Nephron progenitor cell (in vitro differentiated cells): ENCODE measurements at regions not wholly inside any gene's neighbourhood (a gene's known extent, or its start where the extent isn't known, plus 50 kb on each side); places are given as distances from the start of the nearest gene placed in this dataset.
A peak's percentile ranks its signal among the peaks of the same experiment; 100 is the strongest.
"Not testable (repeated sequence)": the region's sequence is repeated elsewhere in the genome, so short reads cannot be mapped to it uniquely, and the experiment has no call there.

Experiments used
- DNase-seq: peaks from one replicate; pipeline ENCODE4 v3.0.0; 2021
- H3K27ac Mint-ChIP-seq: 2 replicates; pipeline ENCODE4 v1.8.0; 2021; ENCODE audit warnings: mild to moderate bottlenecking, moderate library complexity, mixed read lengths
- H3K27me3 Mint-ChIP-seq: 2 replicates; pipeline ENCODE4 v1.8.0; 2021; ENCODE audit warnings: mild to moderate bottlenecking, low read depth, mixed read lengths; ENCODE audit not compliant: poor library complexity
- H3K36me3 Mint-ChIP-seq: 2 replicates; pipeline ENCODE4 v1.8.0; 2021; ENCODE audit warnings: low read depth, mixed read lengths
- H3K4me1 Mint-ChIP-seq: 2 replicates; pipeline ENCODE4 v1.8.0; 2021; ENCODE audit warnings: mixed read lengths
- H3K4me3 Mint-ChIP-seq: 2 replicates; pipeline ENCODE4 v1.8.0; 2021; ENCODE audit warnings: mild to moderate bottlenecking, moderate library complexity, mixed read lengths
- H3K9me3 Mint-ChIP-seq: 2 replicates; pipeline ENCODE4 v1.8.0; 2021; ENCODE audit warnings: mild to moderate bottlenecking, moderate library complexity, mixed read lengths
- CTCF ChIP-seq: fragments of 200-600 bp; sonication (generic); IDR thresholded peaks from 2 replicates; pipeline ENCODE4 v1.5.0; 2021; ENCODE audit warnings: antibody characterized with exemption

- peaks cover 5% of the 10 kb centered on the region for H3K9me3 Mint-ChIP-seq
- H3K27ac Mint-ChIP-seq, result peak overlapping the region; percentile 18
- H3K36me3 Mint-ChIP-seq, result no peaks in the 10 kb centered on the region
- DNase-seq, result no peak
- no peak for TF ChIP-seq CTCF
- H3K4me3 Mint-ChIP-seq, result no peak overlapping the region
- peaks cover 34% of the 10 kb centered on the region for H3K27me3 Mint-ChIP-seq
- H3K4me1 Mint-ChIP-seq, result peaks cover 12% of the 10 kb centered on the region
These were observed 191.8 kb upstream of the CXCL12 start for GRCh38 chr10:44576702-44577191.

GRCh38 chr10:44577533-44577932, 192.6 kb upstream of the CXCL12 start:
- H3K4me3 Mint-ChIP-seq, result no peak overlapping the region
- H3K27ac Mint-ChIP-seq, result no peak overlapping the region
- no peaks in the 10 kb centered on the region for H3K36me3 Mint-ChIP-seq
- no peak for DNase-seq
- H3K9me3 Mint-ChIP-seq, result peaks cover 5% of the 10 kb centered on the region
- H3K27me3 Mint-ChIP-seq, result peaks cover 41% of the 10 kb centered on the region
- TF ChIP-seq CTCF, result no peak
- H3K4me1 Mint-ChIP-seq, result peaks cover 12% of the 10 kb centered on the region

DNA sequence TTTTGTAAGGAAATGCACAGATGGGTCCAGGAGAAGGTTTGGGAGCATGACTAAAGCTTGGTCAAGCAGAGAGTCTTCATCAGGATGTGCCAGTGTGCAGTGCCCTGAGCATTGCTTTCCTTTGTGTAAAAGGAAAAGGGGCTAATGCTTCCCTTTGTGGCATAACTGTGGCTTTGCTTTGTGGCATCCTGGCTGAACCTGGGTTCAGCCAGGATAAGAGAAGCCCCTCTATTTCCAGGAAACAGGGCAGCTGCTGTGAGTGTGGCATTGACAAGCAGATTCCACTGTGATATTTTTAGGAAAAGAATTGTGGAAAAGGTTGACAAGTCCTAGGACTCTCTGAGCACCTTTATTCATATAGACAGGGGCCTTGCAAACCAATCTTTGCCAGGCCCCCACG, 193.4 kb upstream of the CXCL12 start:
- Mint-ChIP-seq H3K4me1 (peaks cover 12% of the 10 kb centered on the region), H3K4me3 (no peak overlapping the region), H3K36me3 (no peaks in the 10 kb centered on the region), H3K27me3 (peaks cover 44% of the 10 kb centered on the region), H3K9me3 (peaks cover 5% of the 10 kb centered on the region), H3K27ac (no peak overlapping the region)
- DNase-seq, result no peak
- no peak for TF ChIP-seq CTCF

GRCh38 chr10:44578963-44579362, 194.1 kb upstream of the CXCL12 start:
- not testable (repeated sequence) for H3K27ac Mint-ChIP-seq, H3K36me3 Mint-ChIP-seq, DNase-seq, H3K9me3 Mint-ChIP-seq, H3K4me3 Mint-ChIP-seq
- Mint-ChIP-seq H3K27me3 (peaks cover 37% of the 10 kb centered on the region), H3K4me1 (peaks cover 12% of the 10 kb centered on the region)

DNA sequence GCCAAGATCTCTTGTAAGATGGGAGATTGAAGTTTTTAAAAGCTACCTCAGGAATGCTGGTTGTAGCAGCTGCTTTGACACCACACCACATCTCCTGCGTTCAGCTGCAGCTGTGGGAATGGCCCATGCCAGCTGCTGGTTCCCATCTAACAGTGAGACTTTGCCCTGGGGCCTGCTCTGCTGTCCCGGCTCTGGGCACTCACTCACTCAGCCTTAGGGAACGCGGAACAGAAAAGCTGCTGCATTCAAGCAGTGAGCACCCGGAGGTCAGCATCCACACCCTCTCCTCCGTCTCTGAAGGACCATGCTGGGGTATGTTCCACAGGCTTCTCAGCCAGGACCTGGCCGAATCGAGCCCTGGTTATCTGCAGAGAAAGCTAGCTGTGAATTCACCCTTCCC, 197.1 kb upstream of the CXCL12 start:
- Mint-ChIP-seq H3K27ac (no peak overlapping the region), H3K36me3 (no peaks in the 10 kb centered on the region), H3K9me3 (peaks cover 5% of the 10 kb centered on the region), H3K4me1 (peaks cover 3% of the 10 kb centered on the region), H3K27me3 (peaks cover 28% of the 10 kb centered on the region), H3K4me3 (no peak overlapping the region)
- no peak for TF ChIP-seq CTCF
- DNase-seq, result no peak

DNA sequence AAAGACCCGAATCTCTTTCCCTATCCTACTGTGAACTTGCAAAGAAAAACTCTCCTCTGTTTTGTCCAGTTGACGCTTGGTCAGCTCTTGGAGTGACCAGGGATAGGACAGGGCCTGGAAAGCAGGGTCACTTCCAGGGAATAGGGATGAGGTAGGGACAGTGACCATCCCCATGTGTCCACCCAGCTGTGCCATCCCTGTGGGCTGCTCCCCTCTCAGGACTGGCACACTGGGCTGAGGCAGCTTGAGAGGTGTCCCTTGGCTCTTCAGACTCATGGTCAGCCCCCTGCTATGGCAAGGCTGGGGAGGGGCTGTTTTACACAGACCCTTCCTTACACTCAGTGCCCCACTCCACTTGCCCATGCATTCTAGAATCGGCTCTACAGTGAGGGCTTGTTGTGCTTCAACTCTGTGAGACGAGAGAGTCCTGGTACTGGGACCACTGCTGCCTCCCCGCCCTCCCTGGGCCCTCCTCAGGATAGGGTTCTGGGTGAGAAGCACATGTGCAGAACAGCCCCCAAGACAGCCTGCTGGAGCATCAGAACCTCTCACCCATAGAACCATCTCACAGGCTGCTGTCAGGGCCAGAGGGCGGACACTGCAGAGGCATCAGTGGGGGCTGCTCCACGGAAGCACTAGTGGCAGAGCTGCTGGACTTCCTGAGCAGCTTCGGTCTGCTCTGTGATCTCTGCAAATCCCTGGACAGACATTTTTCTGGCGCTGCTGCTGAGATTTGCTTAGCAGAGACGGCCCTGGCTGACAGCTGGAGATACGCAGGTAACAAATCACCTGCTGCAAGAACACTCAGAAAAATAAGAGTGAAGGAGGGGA, 202.8 kb upstream of the CXCL12 start:
- Mint-ChIP-seq H3K4me3 (peak overlapping the region; percentile 13), H3K27ac (no peak overlapping the region), H3K27me3 (peaks cover 25% of the 10 kb centered on the region), H3K36me3 (no peaks in the 10 kb centered on the region), H3K9me3 (no peaks in the 10 kb centered on the region), H3K4me1 (peaks cover 39% of the 10 kb centered on the region)
- no peak for DNase-seq
- no peak for TF ChIP-seq CTCF
